DOHH2 (cell line): ENCODE measurements at regions not wholly inside any gene's neighbourhood (a gene's known extent, or its start where the extent isn't known, plus 50 kb on each side); places are given as distances from the start of the nearest gene placed in this dataset.

Experiments used
- H3F3A ChIP-seq: fragments of 200-600 bp; sonication (generic), shearing (Covaris generic); 2 replicates; pipeline ENCODE4 v1.6.0; 2016; ENCODE audit warnings: antibody characterized with exemption, mild to moderate bottlenecking; ENCODE audit not compliant: control insufficient read depth, insufficient read depth
- H3K27ac ChIP-seq: fragments of 200-600 bp; sonication (generic); 2 replicates; pipeline ENCODE4 v1.5.1; 2014; ENCODE audit warnings: low read depth, mild to moderate bottlenecking, low read length, moderate library complexity
- H3K27me3 ChIP-seq: fragments of 200-600 bp; sonication (generic); 2 replicates; pipeline ENCODE4 v1.6.1; 2014; ENCODE audit warnings: mild to moderate bottlenecking, low read length, mixed read lengths; ENCODE audit not compliant: control insufficient read depth
- H3K36me3 ChIP-seq: fragments of 200-600 bp; sonication (generic); 2 replicates; pipeline ENCODE4 v1.6.1; 2014; ENCODE audit warnings: mild to moderate bottlenecking, low read length, moderate library complexity, mixed read lengths; ENCODE audit not compliant: control insufficient read depth
- H3K4me1 ChIP-seq: fragments of 200-600 bp; sonication (generic); 2 replicates; pipeline ENCODE4 v1.6.1; 2014; ENCODE audit warnings: mild to moderate bottlenecking, low read length, mixed read lengths; ENCODE audit not compliant: control insufficient read depth
- H3K4me2 ChIP-seq: fragments of 200-600 bp; sonication (generic); 2 replicates; pipeline ENCODE4 v1.6.0; 2014; ENCODE audit warnings: mild to moderate bottlenecking, low read length, moderate library complexity
- H3K4me3 ChIP-seq: fragments of 200-600 bp; sonication (generic); 2 replicates; pipeline ENCODE4 v1.5.1; 2014; ENCODE audit warnings: mild to moderate bottlenecking, low read length, mixed read lengths
- H3K79me2 ChIP-seq: fragments of 200-600 bp; sonication (generic); 2 replicates; pipeline ENCODE4 v1.6.1; 2014; ENCODE audit warnings: mild to moderate bottlenecking, low read length, mixed read lengths; ENCODE audit not compliant: control insufficient read depth
- H3K9me2 ChIP-seq: fragments of 200-600 bp; sonication (generic); replicated peaks from 2 replicates; pipeline ENCODE4 v1.6.1; 2014; ENCODE audit warnings: mild to moderate bottlenecking, low read length, mixed read lengths; ENCODE audit not compliant: control insufficient read depth
- H3K9me3 ChIP-seq: fragments of 200-600 bp; sonication (generic); 2 replicates; pipeline ENCODE4 v1.6.1; 2014; ENCODE audit warnings: antibody characterized with exemption, low read length, mixed read lengths; ENCODE audit not compliant: control insufficient read depth, insufficient read depth
- H4K20me1 ChIP-seq: fragments of 200-600 bp; sonication (generic); 2 replicates; pipeline ENCODE4 v1.6.0; 2014; ENCODE audit warnings: low read depth, mild to moderate bottlenecking, antibody characterized with exemption, low read length, moderate library complexity; ENCODE audit not compliant: control insufficient read depth, insufficient read depth
- CTCF ChIP-seq: fragments of 200-600 bp; sonication (generic); IDR thresholded peaks from one replicate; pipeline ENCODE4 v1.5.1; 2014; ENCODE audit warnings: antibody characterized with exemption, mild to moderate bottlenecking, low read depth, low read length; ENCODE audit not compliant: poor library complexity, severe bottlenecking
- EZH2phosphoT487 ChIP-seq: fragments of 200-600 bp; sonication (generic); IDR thresholded peaks from 2 replicates; pipeline ENCODE4 v1.6.1; 2017; ENCODE audit warnings: borderline replicate concordance, mild to moderate bottlenecking, antibody characterized with exemption, low read length, moderate library complexity, mixed read lengths

- Histone ChIP-seq H3F3A (no peaks in the 10 kb centered on the region), H3K4me2 (no peak overlapping the region), H3K36me3 (no peaks in the 10 kb centered on the region), H3K27me3 (no peaks in the 10 kb centered on the region), H3K4me1 (peaks cover 7% of the 10 kb centered on the region), H3K27ac (no peak overlapping the region), H3K9me2 (no peaks in the 10 kb centered on the region), H4K20me1 (no peaks in the 10 kb centered on the region), H3K79me2 (peaks cover 7% of the 10 kb centered on the region; the same call in 1 of the 2 replicates), H3K9me3 (no peaks in the 10 kb centered on the region), H3K4me3 (no peak overlapping the region)
- no peak for TF ChIP-seq EZH2phosphoT487
- no peak for TF ChIP-seq CTCF
These were observed 143.8 kb downstream of the CEP135 start for GRCh38 chr4:56092540-56092939.

GRCh38 chr4:56086561-56086960 is 137.8 kb downstream of the CEP135 start:
- H4K20me1 ChIP-seq: no peaks in the 10 kb centered on the region
- H3K27ac ChIP-seq: no peak overlapping the region
- no peaks in the 10 kb centered on the region for H3K36me3 ChIP-seq
- peaks cover 2% of the 10 kb centered on the region; the same call in 1 of the 2 replicates for H3K79me2 ChIP-seq
- H3K4me1 ChIP-seq: peaks cover 32% of the 10 kb centered on the region
- H3K27me3 ChIP-seq: no peaks in the 10 kb centered on the region
- H3K4me2 ChIP-seq: no peak overlapping the region
- no peaks in the 10 kb centered on the region for H3K9me2 ChIP-seq
- no peaks in the 10 kb centered on the region for H3F3A ChIP-seq
- no peak overlapping the region for H3K4me3 ChIP-seq
- no peaks in the 10 kb centered on the region for H3K9me3 ChIP-seq
- TF ChIP-seq EZH2phosphoT487 (no peak), CTCF (no peak)

- Histone ChIP-seq H3F3A (no peaks in the 10 kb centered on the region), H3K4me3 (no peak overlapping the region), H3K9me2 (no peaks in the 10 kb centered on the region), H3K36me3 (no peaks in the 10 kb centered on the region), H3K79me2 (peaks cover 2% of the 10 kb centered on the region; the same call in 1 of the 2 replicates), H3K27ac (no peak overlapping the region), H4K20me1 (no peaks in the 10 kb centered on the region), H3K9me3 (no peaks in the 10 kb centered on the region), H3K27me3 (no peaks in the 10 kb centered on the region), H3K4me1 (peaks cover 32% of the 10 kb centered on the region), H3K4me2 (no peak overlapping the region)
- TF ChIP-seq EZH2phosphoT487: no peak
- no peak for TF ChIP-seq CTCF
These were observed 137.4 kb downstream of the CEP135 start for GRCh38 chr4:56086073-56086541.

GRCh38 chr4:56085275-56085674 is 136.5 kb downstream of the CEP135 start:
- Histone ChIP-seq H3K4me2 (no peak overlapping the region), H3K4me3 (no peak overlapping the region), H3F3A (no peaks in the 10 kb centered on the region), H3K9me3 (no peaks in the 10 kb centered on the region), H3K27me3 (no peaks in the 10 kb centered on the region), H3K4me1 (peaks cover 32% of the 10 kb centered on the region), H3K27ac (no peak overlapping the region), H4K20me1 (no peaks in the 10 kb centered on the region), H3K9me2 (no peaks in the 10 kb centered on the region), H3K36me3 (no peaks in the 10 kb centered on the region), H3K79me2 (peaks cover 2% of the 10 kb centered on the region; the same call in 1 of the 2 replicates)
- no peak for TF ChIP-seq EZH2phosphoT487
- no peak for TF ChIP-seq CTCF
